ENCODE measurements at regions not wholly inside any gene's neighbourhood (a gene's known extent, or its start where the extent isn't known, plus 50 kb on each side); places are given as distances from the start of the nearest gene placed in this dataset.
"Not testable (repeated sequence)": the region's sequence is repeated elsewhere in the genome, so short reads cannot be mapped to it uniquely, and the experiment has no call there.

GRCh38 chr16:13338044-13338443 is 436.6 kb downstream of the SHISA9 start:
- no peak for DNase-seq

DNA sequence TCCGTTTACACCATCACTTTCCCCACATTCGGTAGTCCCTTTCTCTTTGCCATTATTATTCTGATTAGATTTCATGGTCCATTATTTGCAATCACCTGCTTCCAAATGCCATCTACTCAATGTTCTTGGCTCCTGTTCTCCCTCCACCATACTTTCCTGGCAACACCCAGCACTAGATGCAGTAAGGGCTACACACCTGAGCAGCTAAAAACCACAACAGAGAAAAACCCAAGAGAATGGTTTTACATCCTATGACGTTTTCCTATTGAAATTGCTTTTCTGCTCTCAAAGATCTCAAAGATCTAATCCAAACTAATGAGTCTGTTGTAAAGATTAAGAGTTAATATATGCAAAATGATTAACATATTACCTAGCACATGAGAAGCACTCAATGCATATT is 441.3 kb downstream of the SHISA9 start:
- DNase-seq = no peak

DNA sequence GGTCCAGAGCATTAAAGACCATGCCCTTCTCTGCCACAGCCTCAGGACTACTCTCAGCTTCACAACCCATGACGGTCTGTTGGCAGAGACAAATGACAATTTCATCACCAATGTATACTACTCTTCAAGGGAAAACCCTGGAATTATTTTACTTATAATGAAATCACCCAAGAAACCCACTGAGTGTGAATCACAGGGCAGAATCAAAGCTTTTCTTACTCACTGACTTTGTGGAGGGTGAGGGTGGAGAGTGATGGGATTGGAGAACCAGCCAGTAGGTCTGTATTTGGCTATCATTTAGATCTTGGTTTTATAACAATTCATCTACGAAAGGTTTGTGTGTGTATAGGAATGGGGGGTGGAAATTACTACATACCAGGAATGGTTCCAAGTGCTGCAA is 442.6 kb downstream of the SHISA9 start:
- no peak for DNase-seq

DNA sequence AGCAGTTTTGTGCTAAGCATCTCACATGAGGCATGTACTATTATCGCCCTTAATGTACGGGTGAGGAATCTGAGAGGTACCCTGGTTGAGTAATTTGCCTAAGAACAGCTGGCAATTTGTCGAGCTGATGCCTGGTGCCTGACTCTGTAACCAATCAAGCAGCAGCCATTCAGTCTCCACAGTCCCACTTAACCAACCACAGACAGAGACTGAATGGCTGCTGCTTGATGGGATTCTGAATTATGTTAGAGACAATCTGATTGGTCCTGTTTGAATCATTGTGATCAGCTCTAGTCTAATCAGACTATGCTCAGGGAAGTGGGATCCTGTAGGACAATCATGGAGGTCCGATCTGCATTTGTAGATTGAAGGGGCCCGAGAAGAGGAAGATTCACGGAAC is 447.0 kb downstream of the SHISA9 start:
- DNase-seq = no peak

- no peak for DNase-seq
Observed at GRCh38 chr16:13350000-13350399, 448.6 kb downstream of the SHISA9 start.

DNA sequence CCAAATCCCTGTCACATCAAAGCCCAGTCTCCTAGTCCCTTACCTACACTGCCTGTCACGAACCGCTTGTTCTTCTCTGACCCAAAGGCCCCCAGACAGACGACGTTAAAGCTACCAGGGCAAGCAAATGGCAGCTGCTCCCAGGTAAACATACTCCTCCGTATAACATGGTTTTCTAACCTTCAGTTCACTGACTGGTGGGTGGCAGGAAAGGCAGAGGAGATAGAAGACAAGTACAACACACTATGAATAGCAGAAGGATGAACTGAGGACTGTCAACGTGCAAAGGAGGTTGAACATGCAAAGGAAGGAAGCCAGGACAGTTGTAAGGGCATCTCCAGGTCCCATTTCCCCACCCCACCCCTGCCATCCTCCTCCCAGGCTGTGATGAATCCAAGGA is 449.8 kb downstream of the SHISA9 start:
- DNase-seq = no peak

DNA sequence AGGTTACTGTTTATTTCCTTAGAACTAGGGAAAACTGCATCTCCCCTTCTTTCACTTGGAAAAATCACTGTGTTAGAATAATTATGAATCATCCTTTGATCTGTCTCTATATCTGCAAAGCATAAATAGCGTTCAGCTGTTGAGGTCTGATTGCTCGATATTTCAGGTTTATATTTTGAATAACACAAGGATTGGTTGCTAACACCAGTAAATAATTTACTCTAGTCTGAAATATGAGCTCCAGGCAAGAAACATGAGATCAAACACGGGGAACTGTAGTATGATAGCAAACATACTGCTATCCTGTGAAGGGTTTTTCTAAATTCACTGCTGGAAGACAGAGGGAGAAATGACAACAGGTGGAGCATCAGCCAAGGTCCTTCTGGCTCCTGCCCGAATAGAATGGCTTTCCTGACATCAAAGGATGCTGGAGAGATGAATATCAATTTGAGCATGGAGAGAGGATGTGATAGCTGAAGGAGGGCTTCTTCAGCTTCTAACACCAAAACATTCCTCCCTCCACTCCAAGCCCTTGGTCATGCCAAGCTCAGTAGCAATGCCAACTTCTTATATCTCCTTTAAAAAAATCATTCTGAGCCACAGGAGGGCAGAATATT is 450.3 kb downstream of the SHISA9 start:
- no peak for DNase-seq

DNA sequence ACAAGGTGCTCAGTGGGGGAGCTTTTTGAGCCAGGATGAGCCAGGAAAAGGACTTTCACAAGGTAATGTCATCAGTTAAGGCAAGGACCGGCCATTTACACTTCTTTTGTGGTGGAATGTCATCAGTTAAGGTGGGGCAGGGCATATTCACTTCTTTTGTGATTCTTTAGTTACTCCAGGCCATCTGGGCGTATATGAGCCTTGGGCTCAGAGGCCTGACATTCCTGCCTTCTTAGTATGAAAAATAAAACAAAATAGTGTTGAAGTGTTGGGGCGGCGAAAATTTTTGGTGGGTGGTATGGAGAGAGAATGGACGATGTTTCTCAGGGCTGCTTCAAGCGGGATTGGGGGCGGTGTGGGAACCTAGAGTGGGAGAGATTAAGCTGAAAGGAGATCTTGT is 451.4 kb downstream of the SHISA9 start:
- DNase-seq = not testable (repeated sequence)

DNA sequence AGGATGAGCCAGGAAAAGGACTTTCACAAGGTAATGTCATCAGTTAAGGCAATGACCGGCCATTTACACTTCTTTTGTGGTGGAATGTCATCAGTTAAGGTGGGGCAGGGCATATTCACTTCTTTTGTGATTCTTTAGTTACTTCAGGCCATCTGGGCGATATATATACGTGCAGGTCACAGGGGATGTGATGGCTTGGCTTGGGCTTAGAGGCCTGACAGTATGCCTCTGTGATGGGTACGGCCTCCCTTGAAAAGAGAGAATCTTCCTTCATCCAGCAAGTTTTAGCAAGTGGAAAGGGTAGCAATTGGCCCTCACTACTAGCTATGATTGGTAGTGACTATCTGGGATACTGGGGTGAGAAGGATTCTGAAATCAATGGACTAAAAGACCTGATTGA is 456.4 kb downstream of the SHISA9 start:
- not testable (repeated sequence) for DNase-seq

DNA sequence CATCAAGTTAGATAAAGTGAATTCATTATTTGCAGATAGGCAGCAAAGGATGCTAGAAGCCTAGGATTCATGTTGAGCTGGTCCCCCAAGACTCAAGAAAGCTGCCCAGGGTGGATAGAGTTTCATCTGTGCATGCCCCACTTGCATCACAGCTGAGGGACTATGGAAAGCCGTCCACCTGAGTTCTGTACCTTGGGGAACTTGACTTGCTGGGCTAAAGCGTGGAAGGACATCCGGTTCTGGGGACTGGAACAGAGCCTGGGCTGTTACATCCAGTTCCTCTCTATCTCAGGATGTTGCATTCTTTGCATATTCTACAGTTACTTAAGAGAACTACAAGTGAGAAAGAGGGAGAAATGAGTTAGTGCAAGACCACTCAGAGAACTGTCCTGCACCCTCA is 458.4 kb downstream of the SHISA9 start:
- no peak for DNase-seq

- DNase-seq = no peak
Observed at GRCh38 chr16:13372421-13372820, 471.0 kb downstream of the SHISA9 start.

GRCh38 chr16:13376174-13376573 is 474.8 kb downstream of the SHISA9 start:
- DNase-seq = no peak

GRCh38 chr16:13377143-13377542 is 475.7 kb downstream of the SHISA9 start:
- DNase-seq = no peak

DNA sequence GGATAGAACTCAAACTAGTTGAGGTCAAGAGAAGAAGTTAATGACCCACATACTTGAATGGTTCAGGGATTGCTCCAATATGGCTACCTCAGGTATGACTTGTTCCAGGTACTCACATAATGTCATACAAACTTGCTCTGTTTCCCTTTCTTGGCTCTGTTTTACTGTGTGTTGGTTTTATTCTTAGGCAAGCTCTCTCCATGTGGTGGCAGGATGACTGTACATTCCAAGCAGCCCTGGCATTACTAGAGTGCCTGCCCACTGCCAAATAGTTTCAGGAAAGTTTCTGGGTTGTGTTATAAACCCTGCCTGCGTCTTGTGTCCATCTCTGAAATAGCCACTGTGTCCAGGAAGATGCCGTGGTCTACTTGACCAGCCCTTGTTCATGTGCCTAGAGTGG is 476.8 kb downstream of the SHISA9 start:
- no peak for DNase-seq

DNA sequence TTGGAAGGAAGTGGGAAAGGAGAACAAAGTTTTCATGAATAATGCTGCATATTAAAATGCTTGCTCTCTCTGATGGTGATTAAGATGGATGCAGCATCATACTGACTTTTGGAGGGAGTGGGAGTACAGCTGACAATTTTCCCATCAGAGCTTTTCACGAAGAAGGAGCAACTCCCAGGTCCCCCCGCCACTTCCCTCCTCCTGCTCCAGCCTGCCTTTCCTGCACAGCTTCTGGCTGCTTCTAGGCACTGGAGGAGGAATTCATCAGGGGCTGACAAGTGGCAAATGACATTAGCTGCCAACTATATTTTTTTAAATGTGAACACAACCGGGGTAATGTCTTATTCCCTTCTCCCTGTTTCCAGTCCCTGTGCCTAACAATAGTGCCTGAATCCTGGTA is 477.9 kb downstream of the SHISA9 start:
- no peak for DNase-seq

GRCh38 chr16:13385156-13386040 is 484.0 kb downstream of the SHISA9 start:
- DNase-seq = not testable (repeated sequence)

- no peak for DNase-seq
Observed at GRCh38 chr16:13390093-13390985, 488.9 kb downstream of the SHISA9 start.

DNA sequence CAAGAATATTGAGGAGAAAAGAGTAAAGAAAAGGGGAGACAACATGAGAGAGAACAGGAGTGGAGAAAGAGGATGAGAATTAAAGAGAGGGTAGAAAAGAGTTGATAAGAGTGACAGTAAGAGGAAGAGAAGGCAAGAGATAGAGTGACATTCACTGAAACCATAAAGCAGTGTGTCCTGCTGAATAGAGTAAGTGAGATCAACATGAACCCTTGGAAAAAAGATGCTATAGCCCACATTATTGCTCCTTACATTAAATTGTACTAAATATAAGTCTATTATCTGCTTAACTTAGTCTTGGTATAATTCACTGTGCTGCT is 489.5 kb downstream of the SHISA9 start:
- no peak for DNase-seq

- no peak for DNase-seq
Observed at GRCh38 chr16:13391337-13391736, 489.9 kb downstream of the SHISA9 start.

DNA sequence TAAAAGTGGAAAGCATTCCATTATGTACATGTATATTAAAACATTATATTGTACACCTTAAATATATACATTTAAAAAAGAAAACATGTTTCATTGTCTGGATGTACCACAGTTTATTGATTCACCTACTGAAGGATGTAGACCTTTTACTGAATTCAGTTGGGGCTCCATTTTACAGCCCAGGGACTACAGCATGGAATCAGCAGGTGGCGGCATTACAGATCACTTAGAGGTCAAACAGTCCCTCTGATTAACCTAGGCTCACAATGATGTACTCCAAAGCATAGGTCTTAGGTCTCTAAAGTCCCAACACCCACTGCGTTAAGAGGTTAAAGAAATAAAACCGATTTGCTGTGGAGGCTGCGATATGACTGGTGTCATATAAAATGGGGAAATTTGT is 490.9 kb downstream of the SHISA9 start:
- DNase-seq = no peak

- no peak for DNase-seq
Observed at GRCh38 chr16:13393816-13394215, 492.4 kb downstream of the SHISA9 start.

GRCh38 chr16:13394488-13394887 is 493.1 kb downstream of the SHISA9 start:
- DNase-seq = no peak

DNA sequence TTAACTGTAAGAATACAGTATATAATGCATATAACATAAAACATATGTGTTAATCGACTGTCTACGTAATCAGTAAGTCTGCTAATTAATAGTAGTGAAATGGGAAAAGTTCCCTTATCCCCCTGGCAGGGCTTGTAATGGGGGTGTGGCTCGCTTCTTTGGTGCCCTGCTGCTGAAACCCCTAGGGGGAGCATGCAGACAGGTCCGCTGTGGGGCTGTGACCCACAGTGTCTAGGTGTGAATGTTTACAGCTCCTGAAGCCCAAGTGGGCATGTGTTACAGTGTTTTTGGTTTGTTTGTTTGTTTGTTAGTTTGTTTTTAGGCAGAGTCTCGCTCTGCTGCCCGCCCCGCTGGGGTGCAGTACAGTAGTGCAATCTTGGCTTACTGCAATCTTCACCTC is 495.7 kb downstream of the SHISA9 start:
- no peak for DNase-seq

DNA sequence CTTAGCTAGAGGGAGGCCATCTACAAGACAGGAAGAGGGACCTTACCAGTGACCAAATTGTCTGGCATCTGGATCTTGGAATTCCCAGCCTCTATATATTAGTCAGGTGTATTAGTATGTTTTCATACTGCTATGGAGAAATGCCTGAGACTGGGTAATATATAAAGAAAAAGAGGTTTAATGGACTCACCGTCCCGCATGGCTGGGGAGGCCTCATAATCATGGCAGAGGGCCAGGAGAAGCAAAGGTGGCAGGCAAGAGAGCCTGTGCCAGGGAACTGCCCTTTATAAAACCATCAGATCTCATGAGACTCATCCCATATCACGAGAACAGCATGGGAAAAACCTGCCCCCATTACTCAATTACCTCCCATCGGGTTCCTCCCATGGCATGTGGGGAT is 500.2 kb downstream of the SHISA9 start:
- no peak for DNase-seq

Data from activated naive CD4-positive, alpha-beta T cell (primary cell).